Fibroblast of skin of left quadriceps (primary cell): ENCODE measurements at regions not wholly inside any gene's neighbourhood (a gene's known extent, or its start where the extent isn't known, plus 50 kb on each side); places are given as distances from the start of the nearest gene placed in this dataset.

ENCODE experiments used
- DNase-seq, 2 experiments: peaks; one replicate each; pipeline ENCODE4 v3.0.0-alpha.2; 2013; ENCODE audit warnings: low read depth in 2 of 2

GRCh38 chr18:37997695-37998094 is 432.1 kb upstream of the CELF4 start:
- no peak for DNase-seq

GRCh38 chr18:37987901-37988300 is 422.3 kb upstream of the CELF4 start:
- no peak for DNase-seq

GRCh38 chr18:37986665-37987064 is 421.1 kb upstream of the CELF4 start:
- DNase-seq: no peak

- DNase-seq: no peak
Observed at GRCh38 chr18:37985126-37985525, 419.5 kb upstream of the CELF4 start.

GRCh38 chr18:37980556-37980955 is 415.0 kb upstream of the CELF4 start:
- DNase-seq: no peak

- no peak for DNase-seq
Observed at GRCh38 chr18:37975446-37975845, 409.8 kb upstream of the CELF4 start.

- DNase-seq: no peak
Observed at GRCh38 chr18:37967261-37967660, 401.7 kb upstream of the CELF4 start.

- DNase-seq: no peak
Observed at GRCh38 chr18:37965572-37965970, 400.0 kb upstream of the CELF4 start.

- DNase-seq: no peak
Observed at GRCh38 chr18:37964885-37965571, 399.4 kb upstream of the CELF4 start.

GRCh38 chr18:37963837-37964236 is 398.2 kb upstream of the CELF4 start:
- no peak for DNase-seq

GRCh38 chr18:37962316-37962966 is 396.8 kb upstream of the CELF4 start:
- no peak for DNase-seq

GRCh38 chr18:37958499-37958898 is 392.9 kb upstream of the CELF4 start:
- DNase-seq: no peak

GRCh38 chr18:37956902-37957301 is 391.3 kb upstream of the CELF4 start:
- no peak for DNase-seq

GRCh38 chr18:37956020-37956419 is 390.4 kb upstream of the CELF4 start:
- DNase-seq: no peak

- no peak for DNase-seq
Observed at GRCh38 chr18:37955201-37955600, 389.6 kb upstream of the CELF4 start.

- DNase-seq: no peak
Observed at GRCh38 chr18:37953876-37954275, 388.3 kb upstream of the CELF4 start.

- DNase-seq: no peak
Observed at GRCh38 chr18:37948471-37948870, 382.9 kb upstream of the CELF4 start.

GRCh38 chr18:37946324-37946723 is 380.7 kb upstream of the CELF4 start:
- no peak for DNase-seq

GRCh38 chr18:37944700-37945270 is 379.2 kb upstream of the CELF4 start:
- no peak for DNase-seq

GRCh38 chr18:37937287-37937686 is 371.7 kb upstream of the CELF4 start:
- no peak for DNase-seq

GRCh38 chr18:37935086-37935485 is 369.5 kb upstream of the CELF4 start:
- no peak for DNase-seq

- no peak for DNase-seq
Observed at GRCh38 chr18:37930640-37931039, 365.0 kb upstream of the CELF4 start.

- no peak for DNase-seq
Observed at GRCh38 chr18:37922162-37922561, 356.6 kb upstream of the CELF4 start.
